SK-N-SH (cell line): ENCODE measurements at regions not wholly inside any gene's neighbourhood (a gene's known extent, or its start where the extent isn't known, plus 50 kb on each side); places are given as distances from the start of the nearest gene placed in this dataset.

ENCODE experiments used
- CTCF ChIA-PET: fragments of 300-600, 350-600 bp; formaldehyde crosslinking; extraction: SDS; loops from one replicate; lab custom pipeline; 2021; lab: Yijun Ruan, JAX
- POLR2A ChIA-PET: fragments of 350-600 bp; sonication (Branson Sonifier 250); formaldehyde crosslinking; extraction: SDS; loops from one replicate; lab custom pipeline; 2020; ENCODE audit warnings: antibody characterized with exemption, inconsistent platforms; lab: Yijun Ruan, JAX
- DNase-seq: peaks from one replicate; pipeline ENCODE4 v3.0.0; 2012
- H2AFZ ChIP-seq: fragments of 200-600 bp; sonication (generic); 2 replicates; pipeline ENCODE4 v1.8.1; 2016; ENCODE audit warnings: antibody characterized with exemption, mild to moderate bottlenecking, low read depth
- H3F3A ChIP-seq: fragments of 200-600 bp; sonication (generic); replicated peaks from 2 replicates; pipeline ENCODE3; 2016; ENCODE audit warnings: antibody characterized with exemption, mild to moderate bottlenecking; ENCODE audit not compliant: insufficient read depth
- H3K27ac ChIP-seq, 2 experiments: fragments of 200-500 bp in 1 of 2; fragments of 200-600 bp in 1 of 2; sonication (Bioruptor generic) in 1 of 2; sonication (generic), shearing (Covaris generic) in 1 of 2; 2 replicates each; pipeline versions ENCODE4 v1.5.1 to v1.6.1; 2014 to 2016; ENCODE audit warnings: low read depth in 2 of 2, inconsistent platforms in 1 of 2, low read length in 1 of 2, mild to moderate bottlenecking in 1 of 2, mixed read lengths in 1 of 2
- H3K27me3 ChIP-seq: fragments of 200-600 bp; sonication (generic), shearing (Covaris generic); 2 replicates; pipeline ENCODE4 v1.6.1; 2016; ENCODE audit warnings: mixed run types; ENCODE audit not compliant: insufficient read depth
- H3K36me3 ChIP-seq, 2 experiments: fragments of 200-500 bp in 1 of 2; fragments of 200-600 bp in 1 of 2; sonication (Bioruptor generic) in 1 of 2; sonication (generic) in 1 of 2; replicated peaks in 1 of 2; 2 replicates each; pipeline versions ENCODE3 to v1.5.1; 2014 to 2016; ENCODE audit warnings: low read length in 1 of 2, mild to moderate bottlenecking in 1 of 2; ENCODE audit not compliant: insufficient read depth in 2 of 2, control insufficient read depth in 1 of 2
- H3K4me1 ChIP-seq, 2 experiments: fragments of 200-500 bp in 1 of 2; fragments of 200-600 bp in 1 of 2; sonication (Bioruptor generic) in 1 of 2; sonication (generic), shearing (Covaris generic) in 1 of 2; 2 replicates each; pipeline versions ENCODE4 v1.5.1 to v1.6.1; 2014 to 2016; ENCODE audit warnings: low read depth in 1 of 2, low read length in 1 of 2, mixed run types in 1 of 2; ENCODE audit not compliant: insufficient read depth in 2 of 2, control insufficient read depth in 1 of 2
- H3K4me2 ChIP-seq: fragments of 200-600 bp; sonication (generic), shearing (Covaris generic); 2 replicates; pipeline ENCODE4 v1.6.1; 2017; ENCODE audit warnings: mixed run types
- H3K4me3 ChIP-seq, 2 experiments: fragments of 200-500 bp in 1 of 2; fragments of 200-600 bp in 1 of 2; sonication (Bioruptor generic) in 1 of 2; sonication (generic), shearing (Covaris generic) in 1 of 2; 2 replicates each; pipeline versions ENCODE4 v1.5.1 to v1.8.1; 2014 to 2016; ENCODE audit warnings: low read depth in 2 of 2, inconsistent platforms in 1 of 2, low read length in 1 of 2, mild to moderate bottlenecking in 1 of 2, mixed read lengths in 1 of 2, moderate library complexity in 1 of 2
- H3K79me2 ChIP-seq: fragments of 200-600 bp; sonication (generic); 2 replicates; pipeline ENCODE4 v1.8.1; 2017; ENCODE audit warnings: mild to moderate bottlenecking; ENCODE audit not compliant: insufficient read depth
- H3K9ac ChIP-seq: fragments of 200-600 bp; sonication (generic); 2 replicates; pipeline ENCODE4 v1.6.1; 2017; ENCODE audit warnings: mixed run types
- H3K9me2 ChIP-seq: fragments of 200-600 bp; sonication (generic); 2 replicates; pipeline ENCODE4 v1.6.1; 2017; ENCODE audit warnings: mixed run types
- H3K9me3 ChIP-seq: fragments of 200-600 bp; sonication (generic); 2 replicates; pipeline ENCODE4 v1.6.1; 2017; ENCODE audit warnings: mixed run types, mild to moderate bottlenecking, moderate library complexity
- H4K20me1 ChIP-seq: fragments of 200-600 bp; sonication (generic); 2 replicates; pipeline ENCODE4 v1.6.1; 2017; ENCODE audit warnings: mild to moderate bottlenecking, mixed run types; ENCODE audit not compliant: insufficient read depth
- CHD2 ChIP-seq: fragments of 150-350 bp; IDR thresholded peaks from 2 replicates; pipeline ENCODE4 v1.6.1; 2018; ENCODE audit warnings: low read length; ENCODE audit not compliant: partially characterized antibody
- FOXJ3 ChIP-seq: sonication (generic); formaldehyde crosslinking; IDR thresholded peaks from 2 replicates; pipeline ENCODE4 v1.5.1; 2020; ENCODE audit warnings: mild to moderate bottlenecking, missing genetic modification reagents
- MXI1 ChIP-seq: IDR thresholded peaks from 2 replicates; pipeline ENCODE4 v1.6.1; 2012; ENCODE audit warnings: mild to moderate bottlenecking, low read depth, low read length, improper control_type of control experiment
- NFIC ChIP-seq: IDR thresholded peaks from 2 replicates; pipeline ENCODE4 v1.4.0; 2012; ENCODE audit warnings: borderline replicate concordance
- RAD21 ChIP-seq: IDR thresholded peaks from 2 replicates; pipeline ENCODE4 v1.6.1; 2012; ENCODE audit warnings: mild to moderate bottlenecking, low read length
- RFX5 ChIP-seq: IDR thresholded peaks from 2 replicates; pipeline ENCODE4 v1.6.1; 2012; ENCODE audit warnings: mild to moderate bottlenecking, improper control_type of control experiment, low read length
- TAF1 ChIP-seq: IDR thresholded peaks from 2 replicates; pipeline ENCODE4 v1.6.1; 2012; ENCODE audit warnings: low read depth, mild to moderate bottlenecking, low read length, moderate library complexity, borderline replicate concordance
- TEAD4 ChIP-seq: IDR thresholded peaks from 2 replicates; pipeline ENCODE4 v1.4.0; 2012; ENCODE audit warnings: mild to moderate bottlenecking, borderline replicate concordance; ENCODE audit not compliant: insufficient read depth
- YY1 ChIP-seq: IDR thresholded peaks from 2 replicates; pipeline ENCODE4 v1.4.0; 2012; ENCODE audit warnings: low read depth, mild to moderate bottlenecking
- WGBS: methylation state at CpG from one replicate; pipeline ENCODE4 v1.1.6; 2017; ENCODE audit warnings: low lambda C conversion rate; 5-methylcytosine and 5-hydroxymethylcytosine counted together
- TF ChIP-seq, protein P1 (sequence below): fragments of 200-600 bp; sonication (generic); IDR thresholded peaks from 2 replicates; pipeline ENCODE4 v1.6.1; 2017; ENCODE audit warnings: antibody characterized with exemption, mild to moderate bottlenecking, moderate library complexity

DNA sequence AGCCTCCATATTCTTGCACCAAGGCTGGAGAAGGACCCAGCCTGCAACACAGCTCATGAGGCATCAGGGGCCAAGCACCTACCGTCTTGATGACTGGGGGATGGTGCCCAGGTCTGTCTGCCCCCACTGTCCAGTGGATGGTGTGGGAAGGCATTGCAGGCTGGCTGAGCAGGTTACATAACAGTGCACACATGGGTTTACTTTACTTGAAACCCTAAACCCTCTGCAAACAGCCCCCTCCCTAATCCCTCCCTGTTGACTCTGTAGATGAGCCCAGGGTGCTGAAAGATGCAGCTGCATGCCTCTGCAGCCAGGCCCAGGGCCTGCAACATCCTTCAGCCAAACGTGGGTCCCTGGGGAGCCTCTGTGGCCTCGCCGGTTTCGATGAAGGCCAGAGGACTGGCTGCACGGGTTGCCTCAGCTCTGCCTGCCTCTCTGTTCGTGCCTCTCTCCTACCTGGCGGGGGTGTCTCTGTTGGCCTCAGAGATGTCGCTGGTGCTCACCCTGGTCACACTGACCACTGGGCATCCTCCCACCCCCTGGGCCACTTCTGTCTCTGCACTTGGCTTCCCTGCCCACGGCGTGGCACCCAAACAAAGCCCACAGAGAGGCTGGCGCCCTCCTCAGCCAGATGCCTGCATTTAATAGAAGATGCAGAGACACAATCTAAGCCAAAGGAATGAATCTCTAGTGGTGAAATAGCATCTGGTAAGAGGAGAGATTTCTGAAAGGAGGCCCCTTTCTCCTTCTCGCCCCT lies 95.1 kb downstream of the METRNL start:
- POLR2A ChIA-PET, result no interaction called here
- Histone ChIP-seq H2AFZ (no peak overlapping the region), H3K4me1 (peaks cover 0 to 2% of the 10 kb centered on the region in 2 experiments; a peak in 1 of 4 replicates), H3K27ac (no peak overlapping the region), H3K9ac (no peak overlapping the region), H3K4me3 (no peak overlapping the region), H3K36me3 (no peaks in the 10 kb centered on the region), H3K9me2 (no peaks in the 10 kb centered on the region), H3K4me2 (no peak overlapping the region), H3F3A (no peaks in the 10 kb centered on the region), H3K27me3 (peaks cover 5% of the 10 kb centered on the region; the same call in 1 of the 2 replicates), H3K9me3 (no peaks in the 10 kb centered on the region), H3K79me2 (no peaks in the 10 kb centered on the region), H4K20me1 (no peaks in the 10 kb centered on the region)
- CTCF ChIA-PET, result no interaction called here
- WGBS, result 54% methylated on average over 12 of the region's 13 CpGs
- no peak for DNase-seq
- TF ChIP-seq RFX5 (no peak), FOXJ3 (CRISPR knock-in tag) (no peak), YY1 (no peak), TAF1 (no peak)
- TF ChIP-seq, protein P1, sequence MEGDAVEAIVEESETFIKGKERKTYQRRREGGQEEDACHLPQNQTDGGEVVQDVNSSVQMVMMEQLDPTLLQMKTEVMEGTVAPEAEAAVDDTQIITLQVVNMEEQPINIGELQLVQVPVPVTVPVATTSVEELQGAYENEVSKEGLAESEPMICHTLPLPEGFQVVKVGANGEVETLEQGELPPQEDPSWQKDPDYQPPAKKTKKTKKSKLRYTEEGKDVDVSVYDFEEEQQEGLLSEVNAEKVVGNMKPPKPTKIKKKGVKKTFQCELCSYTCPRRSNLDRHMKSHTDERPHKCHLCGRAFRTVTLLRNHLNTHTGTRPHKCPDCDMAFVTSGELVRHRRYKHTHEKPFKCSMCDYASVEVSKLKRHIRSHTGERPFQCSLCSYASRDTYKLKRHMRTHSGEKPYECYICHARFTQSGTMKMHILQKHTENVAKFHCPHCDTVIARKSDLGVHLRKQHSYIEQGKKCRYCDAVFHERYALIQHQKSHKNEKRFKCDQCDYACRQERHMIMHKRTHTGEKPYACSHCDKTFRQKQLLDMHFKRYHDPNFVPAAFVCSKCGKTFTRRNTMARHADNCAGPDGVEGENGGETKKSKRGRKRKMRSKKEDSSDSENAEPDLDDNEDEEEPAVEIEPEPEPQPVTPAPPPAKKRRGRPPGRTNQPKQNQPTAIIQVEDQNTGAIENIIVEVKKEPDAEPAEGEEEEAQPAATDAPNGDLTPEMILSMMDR, result peak; percentile 13; the same call in 1 of the 2 replicates

DNA sequence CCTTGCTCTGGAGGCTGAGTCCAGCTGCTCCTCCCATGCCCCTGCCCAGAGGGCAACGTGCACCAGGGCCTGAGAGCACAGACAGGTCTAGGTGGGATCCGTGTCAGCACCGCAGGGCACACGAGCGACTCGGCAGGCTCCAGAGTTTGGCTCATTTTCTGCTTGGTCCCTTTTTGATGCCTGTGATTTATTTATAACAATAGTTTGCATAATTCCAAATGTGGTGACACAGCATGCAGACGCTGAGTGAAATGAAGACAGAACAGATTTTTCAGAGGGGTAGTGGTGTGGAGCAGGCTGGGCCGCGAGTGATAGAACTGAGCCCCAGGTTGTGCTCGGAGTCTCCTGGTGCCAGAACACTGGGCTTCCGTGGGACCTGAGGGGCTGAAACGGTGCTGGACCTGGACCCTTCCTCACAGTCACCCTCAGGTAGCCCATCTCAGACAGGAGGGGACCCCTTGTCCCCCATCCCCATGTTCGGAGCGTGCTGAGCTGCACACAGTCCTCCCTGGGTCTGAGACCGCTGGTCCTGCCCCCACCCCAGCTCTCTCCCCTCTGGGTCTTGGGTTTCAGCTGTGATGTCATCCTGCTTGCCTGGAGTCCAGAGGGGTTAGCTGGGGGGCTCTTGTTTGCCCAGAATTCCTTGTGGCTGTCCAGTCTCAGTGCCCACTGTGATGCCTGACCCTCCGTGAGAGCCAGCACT lies 95.9 kb downstream of the METRNL start:
- H3K9ac ChIP-seq, result no peak overlapping the region
- CTCF ChIA-PET, result no interaction called here

More for the DNA sequence above, 95.9 kb downstream of the METRNL start:
- Histone ChIP-seq H2AFZ (no peak overlapping the region), H3K4me1 (peaks cover 0 to 8% of the 10 kb centered on the region in 2 experiments; a peak in 1 of 4 replicates), H3K27me3 (0 out of 2 replicates have a peak, but pooled peaks cover under 1% of the 10 kb centered on the region), H3K4me3 (no peak overlapping the region), H3K36me3 (no peaks in the 10 kb centered on the region), H3K9me2 (no peaks in the 10 kb centered on the region), H4K20me1 (no peaks in the 10 kb centered on the region), H3K27ac (no peak overlapping the region), H3K9me3 (no peaks in the 10 kb centered on the region), H3K79me2 (no peaks in the 10 kb centered on the region), H3K4me2 (no peak overlapping the region), H3F3A (no peaks in the 10 kb centered on the region)
- TF ChIP-seq NFIC (no peak), RAD21 (no peak), YY1 (no peak), CHD2 (no peak), TEAD4 (no peak), MXI1 (no peak)
- POLR2A ChIA-PET, result no interaction called here
- 71% methylated on average over 14 of the region's 16 CpGs for WGBS
- no peak for DNase-seq
